ENCODE measurements at regions not wholly inside any gene's neighbourhood (a gene's known extent, or its start where the extent isn't known, plus 50 kb on each side); places are given as distances from the start of the nearest gene placed in this dataset.

DNA sequence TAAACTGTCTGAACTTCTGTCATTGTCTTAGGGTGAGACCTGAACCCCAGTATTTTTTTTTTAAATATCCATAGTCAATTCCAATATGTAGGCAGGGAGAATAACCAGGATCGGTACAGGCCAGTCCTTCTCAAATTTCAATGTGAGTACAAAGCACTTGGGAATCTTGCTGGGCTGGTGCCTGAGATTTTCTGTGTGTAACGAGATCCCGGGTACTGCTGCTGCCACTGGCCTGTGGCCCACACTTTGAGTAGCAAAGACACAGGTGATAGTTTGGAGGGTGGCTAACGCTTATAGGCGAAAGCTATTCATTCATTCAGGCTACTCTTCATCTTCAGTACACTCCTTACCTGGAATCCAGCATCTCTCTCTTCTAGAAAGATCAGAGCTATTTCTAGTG lies 923.6 kb upstream of the TENM3 start:
- TF ChIP-seq EZH2 (IDR thresholded peaks at IDR 0.05) (no peak), POLR2AphosphoS5 (IDR thresholded peaks at IDR 0.05; ENCODE audit: borderline replicate concordance, low read depth, low read length) (no peak)
